CD4-positive, alpha-beta T cell treated with Interferon gamma for 1 hour (primary cell): ENCODE measurements at regions not wholly inside any gene's neighbourhood (a gene's known extent, or its start where the extent isn't known, plus 50 kb on each side); places are given as distances from the start of the nearest gene placed in this dataset.
"Not testable (repeated sequence)": the region's sequence is repeated elsewhere in the genome, so short reads cannot be mapped to it uniquely, and the experiment has no call there.

Source experiments
- DNase-seq: peaks from one replicate; pipeline ENCODE4 v3.0.0-alpha.2; 2020

DNA sequence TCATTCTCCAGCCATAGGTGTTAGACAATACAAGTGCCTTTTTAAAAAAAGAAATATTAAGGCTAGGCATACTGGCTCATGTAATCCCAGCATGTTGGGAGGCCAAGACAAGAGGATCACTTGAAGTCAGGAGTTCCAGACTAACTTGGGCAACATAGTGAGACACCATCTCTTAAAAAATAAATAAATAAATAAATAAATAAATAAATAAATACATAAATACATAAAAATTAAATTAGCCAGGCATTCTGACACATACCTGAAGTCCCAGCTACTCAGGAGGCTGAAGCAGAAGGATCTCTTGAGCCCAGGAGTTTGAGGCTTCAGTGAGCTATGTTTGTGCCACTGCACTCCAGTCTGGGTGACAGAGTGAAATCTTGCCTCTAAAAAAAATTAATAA is 85.8 kb upstream of the ATP1B1 start:
- DNase-seq, result no peak

DNA sequence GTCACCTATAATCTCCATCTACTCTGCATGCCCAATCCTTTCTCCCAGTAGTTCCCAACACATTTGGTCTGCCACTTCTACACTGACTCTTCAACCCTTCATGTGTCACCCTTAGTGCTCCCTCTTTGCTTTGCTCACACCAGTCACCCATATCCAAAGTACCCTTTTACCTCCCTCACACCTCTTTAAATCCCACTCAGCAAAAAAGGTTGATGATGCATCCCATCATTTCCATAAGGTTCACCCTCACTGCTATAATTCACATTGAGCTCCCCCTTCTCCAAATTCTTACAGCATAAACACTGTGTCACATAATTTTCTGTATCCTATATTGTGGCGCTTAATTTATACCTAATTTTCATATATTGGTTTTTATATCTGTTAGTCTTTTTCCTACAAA is 83.8 kb upstream of the ATP1B1 start:
- no peak for DNase-seq

DNA sequence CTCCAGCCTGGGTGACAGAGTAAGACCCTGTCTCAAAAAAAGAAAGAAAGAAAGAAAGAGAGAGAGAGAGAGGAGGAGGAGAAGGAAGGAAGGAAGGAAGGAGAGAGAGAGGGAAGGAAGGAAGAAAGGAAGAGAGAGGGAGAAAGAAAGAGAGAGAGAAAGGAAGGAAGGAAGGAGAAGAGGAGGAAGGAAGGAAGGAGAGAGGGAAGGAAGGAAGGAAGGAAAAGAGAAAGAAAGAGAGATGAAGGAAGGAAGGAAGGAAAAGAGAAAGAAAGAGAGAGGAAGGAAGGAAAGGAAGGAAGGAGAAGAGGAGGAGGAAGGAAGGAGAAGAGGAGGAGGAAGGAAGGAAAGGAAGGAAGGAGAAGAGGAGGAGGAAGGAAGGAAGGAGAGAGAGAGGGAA is 82.2 kb upstream of the ATP1B1 start:
- DNase-seq, result no peak

DNA sequence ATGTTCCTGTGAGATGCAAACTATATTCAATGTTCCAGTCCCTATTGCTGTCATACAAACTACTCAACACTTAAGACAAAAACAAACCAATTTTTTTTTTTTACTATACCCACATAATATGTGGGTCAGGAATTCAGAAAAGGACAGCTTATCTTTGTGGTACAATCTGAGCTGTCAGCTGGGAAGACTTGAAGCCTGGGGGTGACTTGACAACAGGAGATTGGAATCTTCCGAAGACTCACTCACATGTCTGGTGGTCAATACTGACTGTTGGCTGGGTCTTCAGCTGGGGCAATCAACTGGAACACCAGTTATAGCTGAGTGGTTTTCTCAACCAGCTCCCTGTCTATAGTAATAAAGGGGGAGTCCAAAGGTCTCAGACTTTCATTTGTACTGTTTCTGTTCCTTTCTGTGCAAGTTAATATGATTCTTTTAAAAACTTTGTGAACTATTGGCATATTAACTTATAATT is 81.7 kb upstream of the ATP1B1 start:
- DNase-seq, result no peak

DNA sequence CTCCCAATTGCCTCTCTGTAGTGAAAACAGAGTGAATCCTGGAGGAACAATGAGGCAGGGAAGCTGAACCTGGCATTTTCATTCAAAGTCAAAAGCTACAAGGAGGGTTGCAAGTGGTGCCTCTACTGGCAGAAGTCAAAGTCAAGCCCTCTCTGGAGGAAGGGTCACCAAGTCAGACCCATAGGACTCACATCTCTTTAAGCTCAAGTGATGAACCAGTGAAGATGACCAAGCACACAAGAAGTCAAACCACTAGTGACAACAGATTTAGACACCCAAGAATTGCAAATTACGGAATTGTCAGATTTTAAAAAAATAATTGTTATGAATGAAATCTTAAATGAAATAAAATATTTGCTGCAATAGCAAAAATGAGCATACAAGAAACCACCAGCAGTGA is 81.1 kb upstream of the ATP1B1 start:
- no peak for DNase-seq

DNA sequence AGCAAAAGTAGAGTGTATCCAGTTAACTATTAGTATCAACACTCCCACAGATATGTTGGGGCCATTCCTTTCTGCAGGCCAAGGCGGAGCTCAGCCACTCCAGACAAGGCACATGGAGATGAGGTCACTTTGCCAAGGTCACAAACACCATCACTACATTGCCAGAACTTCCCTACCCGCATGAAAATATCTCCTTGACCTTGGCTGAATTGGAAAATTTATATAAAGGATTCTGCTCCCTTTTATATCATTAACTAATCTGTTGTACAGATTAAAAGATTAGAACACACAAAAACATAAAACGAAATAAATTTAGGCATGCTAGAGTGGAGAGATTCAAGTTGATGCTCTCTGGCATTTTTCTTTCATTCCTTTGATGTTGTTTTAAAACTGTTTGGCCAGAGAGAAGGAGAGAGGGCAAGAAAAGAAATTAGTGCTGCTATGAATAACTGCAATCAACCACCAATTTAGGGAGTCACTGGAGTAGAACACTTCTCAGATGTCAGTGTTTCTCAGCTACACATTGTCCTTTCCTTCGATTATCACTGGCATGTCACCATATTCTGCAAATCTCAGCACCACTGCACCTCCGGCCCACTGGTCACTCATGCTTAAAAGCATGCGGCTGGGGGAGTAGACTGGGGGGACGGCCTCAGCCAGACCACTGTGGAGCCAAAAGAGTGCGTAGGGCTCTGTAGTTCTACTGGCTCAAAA is 78.7 kb upstream of the ATP1B1 start:
- no peak for DNase-seq

DNA sequence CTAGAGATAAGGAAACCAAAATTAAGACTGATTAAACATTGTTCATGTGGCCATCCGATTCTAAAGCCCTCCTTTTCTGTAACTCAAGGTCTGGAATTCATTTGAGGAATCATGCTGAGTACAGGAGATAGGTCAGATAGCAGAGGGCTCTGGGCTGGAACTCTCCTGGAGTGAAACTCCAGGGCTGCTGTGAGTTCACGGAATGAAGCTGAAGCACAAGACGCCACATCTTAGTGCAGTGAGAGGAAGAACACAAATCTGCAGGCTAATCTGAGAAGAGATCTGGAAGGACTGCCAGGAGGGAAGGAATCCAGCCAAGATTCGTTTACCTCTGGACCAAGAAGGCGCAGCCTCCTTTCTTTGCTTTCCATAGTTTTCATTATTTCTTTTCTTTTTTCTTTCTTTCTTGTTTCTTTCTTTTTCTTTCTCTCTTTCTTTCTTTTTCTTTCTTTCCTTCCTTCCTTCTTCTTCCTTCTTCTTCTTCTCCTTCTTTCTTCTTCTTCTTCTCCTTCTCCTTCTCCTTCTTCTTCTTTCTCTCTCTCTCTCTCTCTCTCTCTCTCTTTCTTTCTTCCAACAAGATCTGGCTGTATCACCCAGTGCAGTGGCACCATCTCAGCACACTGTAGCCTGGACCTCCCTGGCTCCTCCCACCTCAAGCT is 74.8 kb upstream of the ATP1B1 start:
- DNase-seq, result no peak

DNA sequence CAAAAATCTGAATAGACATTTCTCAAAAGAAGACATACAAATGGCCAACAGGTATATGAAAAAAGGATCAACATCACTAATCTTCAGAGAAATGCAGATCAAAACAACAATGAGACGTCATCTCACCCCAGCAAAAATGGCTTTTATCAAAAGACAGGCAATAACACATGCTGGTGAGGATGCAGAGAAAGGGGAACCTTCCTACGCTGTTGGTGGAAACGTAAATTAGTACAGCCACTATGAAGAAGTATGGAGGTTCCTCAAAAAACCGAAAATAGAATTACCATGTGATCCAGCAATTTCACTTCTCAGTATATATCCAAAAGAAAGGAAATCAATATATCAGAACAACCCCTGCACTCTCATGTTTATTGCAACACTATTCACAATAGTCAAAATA is 65.1 kb upstream of the ATP1B1 start:
- DNase-seq, result no peak

DNA sequence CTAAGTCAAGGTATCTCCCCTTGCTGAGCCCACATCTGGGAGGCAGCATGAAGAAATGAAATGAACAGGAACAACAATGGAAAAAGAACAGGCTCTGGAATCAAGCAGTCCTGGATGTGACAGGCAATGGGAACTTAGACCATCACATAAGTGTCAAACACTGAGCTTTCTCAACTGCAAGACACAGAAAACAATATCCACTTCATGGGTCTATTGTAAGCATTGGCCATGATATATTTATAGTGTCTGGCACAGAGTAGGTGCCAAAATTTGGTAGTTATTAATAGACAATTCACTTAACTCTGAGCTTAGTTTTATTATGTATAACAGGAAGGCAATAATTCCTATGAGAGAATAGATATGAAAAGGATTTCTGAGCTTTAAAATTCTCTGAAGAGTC is 64.1 kb upstream of the ATP1B1 start:
- no peak for DNase-seq

DNA sequence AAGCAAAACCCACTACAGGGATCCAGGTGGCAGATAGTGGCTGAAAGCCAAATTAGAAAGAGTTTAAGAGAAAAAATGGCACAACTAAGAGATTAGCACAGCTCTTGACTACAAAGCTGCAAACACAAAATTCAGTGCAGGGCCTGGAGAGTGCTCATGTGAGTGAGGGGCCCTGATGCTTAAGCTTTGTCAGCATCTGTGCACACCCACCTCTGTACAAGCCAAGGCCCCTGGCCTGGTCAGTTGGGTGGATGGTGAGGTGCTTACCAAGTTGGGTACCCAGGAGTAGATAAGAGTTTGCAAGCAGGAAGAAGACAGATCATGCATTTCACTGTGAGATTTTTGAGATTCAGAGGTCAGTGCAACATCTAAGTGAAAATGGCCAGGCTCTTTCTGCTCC is 62.7 kb upstream of the ATP1B1 start:
- no peak for DNase-seq

DNA sequence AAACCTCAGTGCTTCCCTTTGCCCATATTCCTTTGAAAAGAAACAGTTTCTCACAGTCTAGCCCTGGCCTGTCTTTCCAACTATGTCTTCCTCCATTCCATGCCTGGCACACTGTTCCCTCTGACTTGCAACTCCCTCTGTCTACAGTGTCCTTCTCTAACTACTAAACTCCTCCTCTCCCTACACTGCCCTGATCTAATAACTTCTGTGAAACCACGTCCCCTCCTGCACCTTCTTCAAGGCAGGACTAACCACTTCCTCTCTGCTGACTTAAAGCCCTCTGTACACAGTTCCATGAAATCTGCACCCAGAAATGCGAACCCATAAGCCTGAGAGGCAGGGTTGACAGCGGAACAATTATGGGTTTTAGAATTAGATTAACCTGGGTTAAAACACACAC is 62.2 kb upstream of the ATP1B1 start:
- peak; percentile 25 for DNase-seq

DNA sequence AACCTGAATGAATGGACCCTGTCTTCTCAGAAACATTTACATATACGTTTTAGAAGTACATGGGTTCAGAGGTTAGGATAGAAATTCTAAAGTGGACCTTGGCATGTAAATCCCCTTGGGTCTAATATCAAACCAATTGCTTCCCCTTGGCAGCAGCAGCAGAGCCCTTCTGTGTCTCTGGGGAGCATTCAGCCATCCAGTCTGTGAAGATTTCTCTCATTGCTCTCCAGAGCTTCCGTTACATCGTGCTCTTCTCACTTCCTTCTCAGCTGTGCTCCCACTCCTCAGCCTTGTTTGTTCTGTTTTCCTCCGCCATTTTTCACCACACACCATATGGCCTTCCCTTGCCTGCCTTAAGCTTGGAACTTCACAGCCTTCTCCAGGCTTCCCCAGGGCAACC is 61.5 kb upstream of the ATP1B1 start:
- no peak for DNase-seq

DNA sequence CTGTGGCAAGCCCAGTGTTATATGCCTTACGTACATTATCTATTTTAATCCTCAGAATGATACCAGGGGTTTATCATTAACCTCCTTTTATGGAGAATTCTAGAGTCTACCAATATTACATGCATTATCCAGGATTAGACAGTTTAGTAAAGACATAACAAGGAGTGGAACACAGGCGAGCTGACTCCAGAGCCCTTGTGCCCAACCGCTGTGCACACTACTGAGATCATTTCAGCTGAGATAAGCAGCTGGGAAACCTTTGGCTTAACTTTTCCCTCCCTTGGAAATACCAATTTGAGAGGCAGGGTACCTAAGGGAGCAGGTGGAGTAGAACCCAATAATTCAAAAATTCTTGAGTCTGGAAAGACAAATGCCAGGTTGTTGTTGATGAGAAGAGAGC is 59.8 kb upstream of the ATP1B1 start:
- DNase-seq, result no peak

DNA sequence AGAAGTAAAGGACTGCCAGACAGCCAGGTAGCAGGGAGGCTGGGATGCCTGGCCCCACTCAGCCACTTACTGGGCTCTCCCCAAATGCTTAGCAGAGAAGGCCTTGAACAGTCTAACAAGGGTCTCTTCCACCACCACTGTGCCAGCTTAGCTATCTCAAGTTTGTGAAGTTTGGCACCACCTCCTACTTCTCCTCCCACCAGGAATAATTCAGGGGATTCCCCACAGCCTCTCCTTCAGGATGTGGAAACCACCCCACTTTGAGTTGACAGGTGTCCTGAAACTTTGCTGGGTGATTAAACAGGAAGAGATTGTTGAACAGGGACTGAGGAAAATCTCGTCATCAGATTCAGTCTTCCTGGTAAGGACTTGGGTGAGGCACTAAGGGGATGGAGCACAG is 59.4 kb upstream of the ATP1B1 start:
- no peak for DNase-seq

DNA sequence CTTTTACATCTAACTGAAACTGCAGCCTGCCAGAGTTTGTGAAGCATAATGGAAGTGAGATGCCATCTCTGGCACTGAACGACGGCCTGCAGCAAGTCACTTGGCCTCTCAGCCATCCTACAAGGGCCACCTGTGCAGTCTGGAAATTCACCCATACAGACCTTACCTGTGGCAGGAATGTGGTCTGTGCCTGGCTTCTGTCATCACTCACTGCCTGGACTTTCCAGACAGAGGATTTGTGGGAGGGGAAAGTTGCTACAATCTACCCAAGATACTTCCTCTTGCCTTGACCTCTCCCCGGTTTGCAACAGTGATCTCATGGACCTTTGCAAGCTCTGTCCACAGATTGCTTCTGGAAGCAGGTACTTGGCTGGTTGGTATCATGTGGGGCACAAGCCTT is 58.4 kb upstream of the ATP1B1 start:
- no peak for DNase-seq

DNA sequence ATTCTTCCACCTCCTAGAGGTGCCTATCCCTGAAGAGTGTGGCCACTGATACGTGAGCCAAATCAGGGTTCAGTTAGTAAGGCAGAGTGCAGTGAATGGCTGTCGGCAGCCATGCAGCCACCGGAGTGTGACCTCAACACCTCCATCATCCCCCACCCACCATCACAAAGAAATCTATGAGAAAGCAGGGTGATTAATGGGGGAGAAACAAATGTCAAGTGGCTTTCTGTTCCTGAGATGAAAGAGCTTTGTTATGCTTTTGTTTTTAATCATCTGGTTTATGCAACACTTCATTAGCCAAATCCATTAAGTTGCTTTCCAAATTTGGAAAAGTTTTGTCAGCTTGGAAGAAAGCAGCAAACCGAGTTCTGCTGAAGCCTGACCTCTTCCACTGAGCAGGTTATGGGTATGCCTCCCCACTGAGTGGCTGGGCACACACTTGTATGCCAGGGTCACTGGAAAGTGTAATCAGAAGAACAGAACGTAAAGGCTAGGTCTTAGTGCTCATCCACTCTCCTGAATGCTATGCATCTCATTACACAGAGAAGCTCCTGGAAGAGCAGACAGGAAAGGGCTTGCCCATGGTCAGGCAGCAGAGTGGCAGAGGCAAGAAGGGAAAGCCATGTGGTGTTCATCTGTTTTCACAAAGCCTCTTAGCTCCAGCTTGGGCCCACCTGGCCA is 57.1 kb upstream of the ATP1B1 start:
- DNase-seq, result no peak

DNA sequence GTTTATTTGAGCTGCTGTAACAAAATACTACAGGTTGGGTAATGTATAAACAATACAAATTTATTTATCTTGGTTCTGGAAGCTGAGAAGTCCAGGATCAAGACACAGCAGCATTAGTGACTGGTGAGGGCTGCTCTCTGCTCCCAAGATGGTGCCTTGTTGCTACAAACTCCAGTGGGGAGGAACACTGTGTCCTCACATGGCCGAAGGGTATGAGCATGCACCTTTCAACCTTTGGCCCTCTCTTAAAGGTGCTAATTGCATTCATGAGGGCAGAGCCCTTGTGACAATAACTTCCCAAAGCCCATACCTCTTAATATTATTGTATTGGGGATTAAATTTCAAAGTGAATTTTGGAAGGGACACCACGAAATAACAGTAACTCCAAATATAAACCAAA is 55.3 kb upstream of the ATP1B1 start:
- DNase-seq, result no peak

DNA sequence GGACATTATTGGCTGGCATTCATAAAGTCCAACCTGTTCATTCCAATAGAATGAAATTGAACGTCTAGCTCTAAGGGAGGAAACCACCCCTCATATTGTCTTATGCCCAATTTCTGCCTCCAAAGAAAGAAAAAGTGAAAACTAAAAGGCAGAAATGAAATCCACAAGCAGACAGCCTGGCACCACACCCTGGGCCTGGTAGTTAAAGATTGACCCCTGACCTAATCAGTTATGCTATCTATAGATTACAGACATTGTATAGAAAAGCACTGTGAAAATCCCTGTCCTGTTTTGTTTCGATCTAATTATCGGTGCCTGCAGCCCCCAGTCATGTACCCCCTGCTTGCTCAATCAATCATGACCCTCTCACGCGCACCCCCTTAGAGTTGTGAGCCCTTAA is 54.3 kb upstream of the ATP1B1 start:
- not testable (repeated sequence) for DNase-seq

DNA sequence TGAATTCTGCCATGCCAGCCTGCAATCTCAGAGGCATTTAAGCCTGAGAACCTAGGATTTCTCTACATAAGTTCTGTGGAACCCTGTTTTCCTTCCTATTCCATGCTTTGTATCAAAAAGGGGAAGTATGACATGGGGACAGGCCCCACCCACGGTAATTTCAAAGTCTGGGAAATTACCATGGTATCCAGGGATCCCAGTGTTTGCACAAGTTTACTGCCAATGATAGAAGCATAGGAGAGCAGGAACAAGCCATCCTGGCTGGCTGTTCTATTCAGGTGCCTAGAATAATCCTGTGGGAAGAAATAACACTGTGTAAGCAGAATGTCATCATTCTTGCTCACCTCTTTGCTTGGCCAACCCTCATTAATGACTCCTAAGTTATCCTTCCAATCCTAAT is 53.8 kb upstream of the ATP1B1 start:
- DNase-seq, result no peak

DNA sequence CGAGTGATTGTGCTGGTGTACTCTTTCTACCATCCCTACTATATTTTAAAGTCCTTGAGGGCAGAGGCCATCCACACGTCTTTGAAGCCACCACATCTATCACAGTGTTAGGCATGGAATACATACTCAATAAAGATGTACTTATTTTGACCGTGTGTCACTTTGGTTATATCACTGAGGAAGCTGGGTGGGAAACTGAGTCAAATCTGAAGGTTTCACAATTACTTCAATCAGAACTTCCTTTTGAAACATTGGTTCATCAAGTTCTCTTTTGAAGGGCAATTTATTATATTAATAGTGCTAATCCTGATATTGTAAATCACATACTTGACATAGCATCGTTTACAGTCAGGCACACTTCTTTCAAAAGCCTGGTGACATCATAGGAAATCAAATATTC is 53.3 kb upstream of the ATP1B1 start:
- DNase-seq, result no peak
